ENCODE measurements at regions not wholly inside any gene's neighbourhood (a gene's known extent, or its start where the extent isn't known, plus 50 kb on each side); places are given as distances from the start of the nearest gene placed in this dataset.
"Not testable (repeated sequence)": the region's sequence is repeated elsewhere in the genome, so short reads cannot be mapped to it uniquely, and the experiment has no call there.

DNA sequence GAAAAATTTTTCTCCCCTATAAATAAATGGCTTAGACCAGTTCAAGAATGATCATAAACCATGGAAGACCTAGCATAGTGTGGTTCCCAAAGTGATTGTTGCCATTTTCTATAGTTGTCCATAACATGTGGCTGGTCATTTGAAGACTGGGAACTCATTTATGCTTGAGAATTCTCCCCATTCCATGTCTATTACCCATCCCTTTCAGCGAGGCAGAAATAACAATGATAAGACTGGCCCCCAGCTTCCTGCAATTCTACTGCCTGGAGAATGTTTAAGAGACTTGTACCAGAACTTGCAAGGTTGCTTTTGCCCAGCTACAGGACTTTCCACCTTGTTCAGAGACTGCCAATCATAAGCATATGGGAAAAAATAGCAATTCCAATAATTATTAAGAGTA is 146.5 kb upstream of the CDH11 start:
- intact Hi-C loops (cut with micrococcal nuclease): no loop called here

DNA sequence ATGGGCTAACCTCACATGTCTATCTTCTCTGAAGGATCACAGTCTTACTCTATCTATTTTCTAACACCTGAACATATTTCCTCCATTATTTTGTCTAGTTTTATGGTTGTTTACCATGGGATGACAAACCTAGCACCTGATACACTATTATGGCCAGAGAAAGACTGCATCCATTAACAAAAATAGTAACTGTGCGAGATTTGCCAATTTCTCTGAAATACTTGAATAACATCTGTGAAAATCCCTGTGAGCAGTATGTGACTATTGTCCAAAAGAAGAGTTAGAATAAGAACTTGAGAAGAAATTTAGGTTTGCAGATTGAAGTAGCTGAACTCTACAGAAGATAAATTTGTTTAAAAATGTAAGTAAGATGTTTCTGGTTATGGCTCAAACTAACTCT is 142.0 kb upstream of the CDH11 start:
- intact Hi-C loops (cut with micrococcal nuclease): no loop called here

DNA sequence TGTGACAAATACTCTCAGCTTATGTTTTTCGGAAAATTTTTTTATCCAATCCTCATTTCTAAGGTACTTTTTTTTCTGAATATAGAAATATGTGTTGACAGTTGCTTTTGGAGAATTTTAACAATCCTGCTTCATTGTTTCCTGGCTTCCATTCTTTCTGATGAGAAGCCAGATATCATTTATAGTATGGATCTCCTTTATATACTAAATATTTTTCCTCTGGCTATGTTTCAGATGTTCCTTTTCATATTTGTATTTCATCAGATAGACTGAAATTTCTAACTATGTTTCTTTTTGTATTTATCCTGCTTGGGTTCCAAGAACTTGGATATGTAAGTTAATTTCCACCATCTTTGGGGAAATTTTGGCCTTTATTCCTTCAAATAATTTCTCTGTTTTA is 138.9 kb upstream of the CDH11 start:
- intact Hi-C loops (cut with micrococcal nuclease): no loop called here

DNA sequence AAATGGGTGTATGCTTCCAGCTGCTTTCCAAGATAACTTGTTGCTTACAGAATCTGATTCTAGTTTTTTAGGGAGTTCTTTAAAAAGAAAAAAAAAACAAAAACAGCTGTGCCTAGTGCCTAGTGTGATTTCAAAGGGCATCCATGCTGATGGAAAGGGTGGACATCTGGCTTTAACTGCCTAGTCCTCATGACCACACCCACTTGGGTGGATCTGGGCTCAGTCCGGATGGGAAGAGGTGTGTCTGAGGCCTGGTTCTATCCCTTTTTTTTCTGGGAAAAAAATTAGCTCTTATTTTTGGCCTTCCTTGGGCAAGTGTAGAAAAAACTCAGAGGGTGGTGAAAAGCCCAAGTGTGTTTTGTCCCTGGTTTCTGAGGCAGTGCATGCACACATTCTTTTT is 132.3 kb upstream of the CDH11 start:
- intact Hi-C loops (cut with micrococcal nuclease): no loop called here

DNA sequence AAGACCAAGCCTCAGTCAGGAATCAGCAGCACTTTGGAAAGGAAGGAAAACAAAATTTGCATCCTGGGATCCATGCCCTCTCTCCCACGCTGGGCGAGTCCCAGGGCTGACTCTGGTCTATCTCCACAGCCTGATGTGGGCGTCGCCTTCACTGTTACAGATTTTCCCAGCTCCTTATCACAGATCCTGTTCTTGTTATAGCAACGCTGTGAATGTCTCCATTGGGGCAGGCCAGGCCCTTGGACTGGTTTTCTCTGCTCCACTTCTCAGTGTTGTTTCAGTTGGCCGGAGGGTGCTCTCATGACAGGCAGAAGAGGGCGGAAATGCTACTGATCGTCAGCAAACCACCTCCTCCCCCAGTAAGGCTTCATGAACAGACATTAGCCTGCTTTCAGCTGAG is 127.9 kb upstream of the CDH11 start:
- intact Hi-C loops (cut with micrococcal nuclease): no loop called here

DNA sequence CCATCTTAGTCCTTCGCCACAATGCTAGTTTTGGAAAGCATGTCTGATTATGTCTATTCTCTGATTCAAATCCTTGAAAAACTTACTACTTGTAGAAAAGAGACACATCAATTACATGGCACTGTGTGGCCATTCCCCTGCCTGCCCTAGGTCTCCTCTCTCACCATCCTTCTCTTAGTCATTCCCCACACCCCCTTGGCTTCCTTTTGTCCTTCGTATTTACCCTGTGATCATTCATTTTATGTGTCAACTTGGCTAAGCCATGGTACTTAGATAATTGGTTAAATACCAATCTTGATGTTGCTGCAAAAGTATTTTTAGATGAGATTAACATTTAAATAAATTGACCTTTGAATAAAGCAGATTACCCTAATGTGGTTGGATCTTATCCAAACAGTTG is 122.9 kb upstream of the CDH11 start:
- intact Hi-C loops (cut with micrococcal nuclease): no loop called here

DNA sequence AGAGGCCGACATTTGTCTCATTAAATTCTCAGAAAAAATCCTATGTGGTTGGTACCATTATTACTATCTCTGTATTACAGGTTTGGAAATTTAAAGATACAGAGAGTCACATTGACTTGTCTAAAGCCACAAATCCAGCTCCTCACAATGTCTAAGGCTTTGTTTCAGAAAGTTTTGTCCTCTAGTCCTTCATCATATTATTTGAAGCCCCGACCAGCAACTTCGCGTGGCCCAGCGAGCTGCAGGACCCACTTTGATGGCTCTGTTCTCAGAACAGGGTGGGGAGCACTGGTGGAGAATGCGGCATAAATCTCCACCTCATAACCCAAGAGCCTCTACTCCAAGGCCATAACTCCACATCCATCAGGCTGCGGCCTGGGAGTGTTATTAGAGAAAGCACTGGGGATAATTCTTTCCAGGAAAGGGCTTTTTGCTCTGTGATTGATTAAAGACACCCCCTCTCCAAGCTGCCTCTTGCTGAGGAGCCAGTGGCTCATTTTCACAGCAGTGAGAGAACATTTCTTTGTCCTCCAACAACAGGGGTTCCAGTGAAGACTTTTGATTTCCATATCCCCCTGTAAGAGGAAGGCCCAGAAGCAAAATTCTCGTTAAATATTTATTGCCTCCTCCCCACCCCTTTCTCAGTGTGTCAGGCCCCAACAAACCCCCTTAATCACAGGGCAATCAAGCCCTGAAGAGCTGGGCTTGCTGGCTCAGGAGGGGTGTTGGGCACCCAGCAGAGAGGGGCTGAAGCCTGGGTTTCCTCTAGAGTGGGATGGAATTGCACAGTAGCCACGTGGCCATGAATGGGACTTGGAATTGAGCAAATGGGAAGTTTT is 113.7 kb upstream of the CDH11 start:
- intact Hi-C loops (cut with micrococcal nuclease): no loop called here

DNA sequence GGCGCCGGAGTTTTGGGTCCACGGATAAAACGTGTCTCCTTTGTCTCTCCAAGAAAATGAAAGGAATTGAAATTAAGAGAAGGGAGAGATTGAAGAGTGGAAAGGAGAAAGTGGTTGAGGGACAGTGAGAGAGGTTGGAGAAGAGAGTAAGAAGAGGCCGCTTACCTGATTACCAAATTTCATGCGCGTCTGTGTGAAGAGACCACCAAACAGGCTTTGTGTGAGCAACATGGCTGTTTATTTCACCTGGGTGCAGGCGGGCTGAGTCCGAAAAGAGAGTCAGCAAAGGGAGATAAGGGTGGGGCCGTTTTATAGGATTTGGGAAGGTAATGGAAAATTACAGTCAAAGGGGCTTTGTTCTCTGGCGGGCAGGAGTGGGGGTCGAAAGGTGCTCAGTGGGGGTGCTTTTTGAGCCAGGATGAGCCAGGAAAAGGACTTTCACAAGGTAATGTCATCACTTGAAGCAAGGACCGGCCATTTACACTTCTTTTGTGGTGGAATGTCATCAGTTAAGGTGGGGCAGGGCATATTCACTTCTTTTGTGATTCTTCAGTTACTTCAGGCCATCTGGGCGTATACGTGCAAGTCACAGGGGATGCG is 113.0 kb upstream of the CDH11 start:
- intact Hi-C loops (cut with micrococcal nuclease): not testable (repeated sequence)

DNA sequence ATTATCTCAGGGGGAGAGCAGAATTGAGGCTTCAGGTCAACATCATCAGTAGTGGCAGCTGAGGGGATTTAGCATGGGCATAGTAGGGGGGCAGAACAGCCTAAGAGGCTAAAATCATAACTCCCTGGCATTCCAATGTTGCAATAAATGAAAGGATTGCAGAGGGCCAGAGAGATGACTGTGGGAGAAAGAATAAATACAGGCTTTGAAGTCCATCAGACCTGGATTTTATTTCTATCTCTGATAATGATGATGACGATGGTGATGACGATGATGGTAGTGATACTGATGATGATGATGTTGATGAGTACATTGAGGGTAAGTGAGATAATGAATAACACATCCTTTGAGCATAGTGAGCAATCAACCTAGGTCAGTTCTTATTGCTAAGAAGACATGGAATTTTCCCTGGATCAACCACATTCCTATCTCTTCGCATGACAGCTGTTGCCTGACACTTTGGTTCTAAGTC is 107.4 kb upstream of the CDH11 start:
- intact Hi-C loops (cut with micrococcal nuclease): no loop called here

DNA sequence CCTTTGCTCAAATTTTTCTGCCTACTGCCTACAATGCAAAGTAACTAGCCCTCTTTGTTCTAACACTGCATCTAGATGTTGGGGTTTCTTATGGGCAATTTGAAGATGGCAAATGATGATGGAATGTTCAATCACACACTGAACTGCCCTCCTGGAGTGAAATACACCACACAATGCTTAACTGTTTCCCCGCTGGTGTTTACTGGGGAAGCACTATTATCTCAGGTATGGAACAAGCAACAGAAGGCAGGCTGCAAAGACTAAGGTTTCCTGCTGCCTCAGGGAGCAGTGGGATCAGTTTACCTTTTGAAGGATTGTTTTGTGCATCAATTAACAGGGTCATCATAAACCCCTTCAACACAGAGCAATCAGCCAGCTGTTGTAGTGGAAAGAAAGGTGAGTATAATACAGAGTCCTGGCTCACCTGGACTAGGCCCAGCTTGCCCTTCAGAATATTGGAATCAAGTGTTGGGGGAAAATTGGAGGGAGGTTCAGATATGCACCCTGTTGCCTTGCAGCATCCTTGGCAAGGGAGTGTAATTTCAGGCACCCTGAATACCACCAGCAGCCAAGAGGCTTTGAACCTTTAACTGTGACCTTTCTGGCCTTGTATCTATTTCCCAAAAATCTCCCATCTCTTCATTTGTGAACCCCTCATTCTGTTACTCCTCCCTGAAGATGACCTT is 105.4 kb upstream of the CDH11 start:
- intact Hi-C loops (cut with micrococcal nuclease): no loop called here

DNA sequence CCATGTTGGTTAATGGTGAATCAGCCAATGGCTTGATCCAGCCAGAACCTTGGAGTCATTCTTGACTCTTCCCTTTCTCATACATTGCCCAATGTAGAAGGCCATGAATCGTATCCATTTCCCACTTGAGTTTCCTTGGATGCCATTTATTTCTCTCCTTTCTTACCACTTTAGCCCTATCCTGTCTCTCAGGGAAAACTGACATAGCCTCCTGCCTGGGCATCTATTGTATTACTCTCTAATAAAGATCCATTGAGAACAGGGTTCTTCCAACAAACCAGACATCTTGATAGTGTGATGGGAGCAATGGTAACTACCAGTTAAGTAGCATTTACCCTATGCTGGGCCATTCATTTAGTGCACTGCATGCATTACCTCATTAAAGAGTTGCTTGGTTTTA is 104.2 kb upstream of the CDH11 start:
- intact Hi-C loops (cut with micrococcal nuclease): no loop called here

DNA sequence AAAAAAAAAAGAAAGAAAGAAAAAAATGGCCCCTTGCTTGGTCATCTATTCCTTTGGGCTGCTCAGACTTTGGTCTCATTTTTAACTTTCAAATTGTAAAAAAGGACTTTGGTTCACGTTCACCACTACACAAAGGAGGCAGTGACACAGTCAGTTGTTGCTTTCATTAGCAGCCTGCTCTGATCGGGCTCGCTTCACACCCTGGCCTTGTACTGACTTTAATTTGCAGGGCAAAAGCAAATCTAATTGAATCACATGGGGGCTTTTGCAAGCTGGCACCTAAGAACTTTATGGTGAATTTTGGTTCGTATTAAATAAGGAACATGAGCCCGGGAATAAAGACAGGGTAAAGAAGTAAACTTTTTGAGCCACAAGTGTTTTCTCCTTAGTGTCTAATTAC is 103.6 kb upstream of the CDH11 start:
- intact Hi-C loops (cut with micrococcal nuclease): no loop called here

DNA sequence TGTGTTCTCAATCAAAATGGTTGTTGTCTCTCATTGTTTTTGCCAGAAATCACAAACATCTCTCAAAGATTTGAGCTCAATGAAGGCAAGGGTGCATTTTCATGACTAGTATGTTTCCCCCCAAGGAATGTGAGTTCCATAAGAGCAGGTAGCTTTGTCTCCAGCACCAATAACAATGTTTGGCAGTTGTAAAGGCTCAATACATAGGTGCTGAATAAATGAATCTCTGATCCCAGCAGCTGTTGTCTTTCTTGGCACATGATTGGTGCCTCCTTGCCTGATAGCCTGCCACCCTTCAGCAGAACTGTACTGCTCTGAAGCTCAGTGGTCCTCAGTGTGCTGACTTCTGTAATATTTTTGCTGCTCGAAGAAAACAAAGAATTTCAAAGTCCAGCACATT is 103.1 kb upstream of the CDH11 start:
- intact Hi-C loops (cut with micrococcal nuclease): no loop called here

DNA sequence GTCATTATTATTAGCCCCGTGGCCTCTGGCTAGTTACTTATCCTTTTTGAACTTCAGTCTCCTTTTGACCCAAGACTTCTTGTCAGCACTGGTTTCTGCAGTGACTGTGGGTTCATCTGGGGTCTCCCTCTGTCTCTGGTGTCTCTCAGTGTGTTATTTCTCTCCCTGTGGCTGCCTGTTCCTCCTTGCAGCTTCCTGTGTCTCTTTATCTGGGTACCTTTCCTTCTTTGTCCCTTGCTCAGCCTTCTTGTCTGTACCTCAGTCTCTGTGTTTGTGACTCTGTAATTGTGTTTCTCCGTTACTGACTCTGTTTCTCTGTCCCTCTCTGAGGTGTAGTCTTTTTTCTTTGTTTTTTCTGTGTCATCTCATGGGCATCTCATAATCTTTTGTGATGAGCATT is 102.6 kb upstream of the CDH11 start:
- intact Hi-C loops (cut with micrococcal nuclease): no loop called here

DNA sequence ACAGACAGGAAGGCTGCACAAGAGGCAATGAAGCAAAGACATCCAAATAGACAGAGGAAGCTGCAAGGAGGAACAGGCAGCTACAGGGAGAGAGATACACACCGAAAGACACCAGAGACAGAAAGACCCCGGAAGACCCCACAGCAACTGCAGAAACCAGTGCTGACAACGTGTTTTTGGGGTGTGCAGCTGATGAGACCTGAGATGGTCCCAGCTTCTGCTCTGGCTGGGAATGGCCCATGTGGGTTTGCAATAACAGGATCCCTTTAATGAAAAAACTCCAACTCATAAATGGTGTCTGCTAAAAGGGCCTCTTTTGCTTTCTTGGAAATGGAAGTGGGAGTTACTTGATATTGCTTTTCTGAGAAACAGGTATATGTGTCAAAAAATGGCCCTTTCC is 101.5 kb upstream of the CDH11 start:
- intact Hi-C loops (cut with micrococcal nuclease): no loop called here

DNA sequence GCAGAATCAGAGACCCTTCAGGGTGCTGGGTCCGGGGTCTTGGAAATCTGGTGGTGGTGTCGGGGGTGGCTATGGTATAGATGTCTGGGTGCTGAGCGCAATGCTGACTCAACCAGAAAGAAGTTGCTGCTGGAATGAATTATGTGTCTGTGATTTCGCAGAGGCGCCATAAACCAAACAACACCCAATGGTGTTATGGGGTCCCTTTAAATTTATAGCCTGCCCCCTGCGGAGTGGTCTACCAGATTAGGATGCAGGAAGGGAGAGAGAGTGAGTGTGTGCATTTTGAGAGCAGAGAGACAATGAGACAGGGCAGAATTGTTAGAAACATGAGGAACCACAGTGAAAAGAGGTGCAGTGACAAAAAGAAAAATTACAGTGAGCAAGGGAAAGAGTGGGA is 100.7 kb upstream of the CDH11 start:
- intact Hi-C loops (cut with micrococcal nuclease): no loop called here

DNA sequence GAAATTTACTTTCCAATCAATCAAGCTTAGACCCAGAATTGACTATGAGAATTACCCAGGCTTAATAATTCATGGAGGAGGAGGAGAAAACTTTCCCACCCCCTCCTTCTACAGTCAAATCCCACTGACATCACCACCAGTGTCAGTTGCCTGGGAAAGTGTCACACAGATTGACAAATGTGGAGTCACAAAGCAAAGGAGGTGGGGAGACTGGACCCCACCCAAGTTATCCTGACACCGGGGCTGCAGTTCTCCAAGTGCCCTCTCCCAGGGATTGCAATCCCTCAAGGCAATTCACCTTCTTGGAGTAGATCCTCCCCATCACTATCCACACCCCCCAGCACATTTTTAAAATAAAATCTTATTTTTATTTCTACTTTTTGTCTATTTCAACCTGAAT is 100.2 kb upstream of the CDH11 start:
- intact Hi-C loops (cut with micrococcal nuclease): no loop called here

DNA sequence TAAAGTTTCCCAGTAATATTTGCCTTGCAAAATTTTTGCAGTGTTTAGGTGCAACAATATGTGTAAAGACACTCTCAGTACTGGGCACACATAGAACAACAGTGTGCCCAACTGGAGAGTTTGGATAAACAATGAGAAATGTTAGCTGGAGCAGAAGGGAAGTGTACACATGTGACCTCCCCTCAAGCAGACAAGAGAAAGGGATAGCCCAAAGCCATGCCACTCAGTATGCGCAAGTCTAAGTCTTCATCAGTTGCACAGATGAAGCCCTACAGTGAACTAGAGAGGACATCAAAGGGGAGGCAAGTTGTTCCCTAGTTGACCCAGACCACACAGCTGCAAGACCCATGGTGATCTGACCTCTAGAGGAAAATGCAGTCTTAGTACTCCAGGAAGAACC is 97.9 kb upstream of the CDH11 start:
- intact Hi-C loops (cut with micrococcal nuclease): no loop called here

DNA sequence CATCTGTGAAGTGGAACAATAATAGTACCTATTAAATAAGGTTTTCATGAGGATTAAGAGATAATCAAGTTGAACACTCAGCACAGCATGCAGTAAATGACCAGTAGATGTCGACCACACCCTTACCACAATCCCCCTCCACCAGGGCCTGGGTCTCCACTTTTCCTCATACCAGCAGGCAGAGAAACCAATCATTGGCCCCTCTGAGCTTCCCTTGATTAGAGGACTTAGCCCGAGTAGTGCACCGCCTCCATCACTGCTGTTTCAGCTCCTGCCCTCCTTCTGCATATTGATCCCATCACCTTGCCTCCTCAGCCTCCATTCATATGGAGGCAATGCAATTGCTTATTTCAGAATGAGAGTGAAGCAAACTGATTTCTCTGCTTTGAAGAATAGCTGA is 96.5 kb upstream of the CDH11 start:
- intact Hi-C loops (cut with micrococcal nuclease): no loop called here

DNA sequence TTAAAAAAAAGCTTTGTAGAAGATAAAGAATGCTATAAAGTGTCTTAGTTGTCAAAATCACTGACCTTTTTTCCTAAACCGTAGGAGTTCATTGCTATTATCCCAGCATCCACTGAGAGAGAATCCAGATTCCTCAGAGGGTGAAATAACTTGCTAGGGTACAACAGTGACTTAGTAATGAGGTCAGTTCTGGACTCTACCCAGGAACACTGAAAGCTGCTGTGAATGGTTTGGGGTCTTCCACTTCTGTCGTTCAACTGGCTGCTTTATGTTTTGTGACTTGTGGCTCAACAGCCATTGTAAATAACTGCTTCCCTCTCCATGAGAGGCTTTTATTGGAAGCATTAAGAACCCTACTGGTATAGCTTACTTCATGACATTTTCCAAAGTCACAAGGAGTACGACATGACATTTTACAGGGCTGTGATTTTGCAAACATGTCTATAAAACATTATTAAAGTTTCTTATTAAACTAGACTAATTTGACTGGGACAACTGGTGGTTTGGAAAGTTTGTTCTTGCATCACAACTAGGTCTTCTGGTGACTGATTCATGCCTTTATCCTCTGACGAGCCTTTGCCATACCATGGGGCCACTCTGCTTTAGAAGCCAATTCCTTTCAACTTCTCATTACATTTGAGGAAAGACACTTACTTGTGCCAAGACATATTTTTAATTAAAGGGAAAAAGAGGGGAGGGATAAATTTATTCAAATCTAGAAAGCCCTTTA is 92.2 kb upstream of the CDH11 start:
- intact Hi-C loops (cut with micrococcal nuclease): no loop called here

DNA sequence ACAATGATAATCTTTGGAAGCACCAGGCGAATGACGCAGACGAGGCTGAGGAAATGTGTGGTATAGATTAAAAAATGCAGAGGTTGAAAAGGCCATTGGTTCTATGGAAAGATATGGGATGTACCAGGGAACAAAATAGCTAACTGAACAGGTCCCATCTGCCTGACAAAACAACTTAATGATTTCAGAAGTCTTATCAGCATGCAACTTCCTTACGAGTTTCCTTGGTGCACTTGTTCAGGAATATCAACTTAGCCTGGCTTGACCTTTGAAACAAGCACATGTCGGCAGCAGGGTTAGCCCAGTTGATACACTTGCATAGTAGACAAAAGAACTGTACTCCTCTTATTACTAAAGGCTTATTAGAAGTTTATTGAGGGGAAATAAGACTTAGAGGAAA is 90.9 kb upstream of the CDH11 start:
- intact Hi-C loops (cut with micrococcal nuclease): no loop called here

DNA sequence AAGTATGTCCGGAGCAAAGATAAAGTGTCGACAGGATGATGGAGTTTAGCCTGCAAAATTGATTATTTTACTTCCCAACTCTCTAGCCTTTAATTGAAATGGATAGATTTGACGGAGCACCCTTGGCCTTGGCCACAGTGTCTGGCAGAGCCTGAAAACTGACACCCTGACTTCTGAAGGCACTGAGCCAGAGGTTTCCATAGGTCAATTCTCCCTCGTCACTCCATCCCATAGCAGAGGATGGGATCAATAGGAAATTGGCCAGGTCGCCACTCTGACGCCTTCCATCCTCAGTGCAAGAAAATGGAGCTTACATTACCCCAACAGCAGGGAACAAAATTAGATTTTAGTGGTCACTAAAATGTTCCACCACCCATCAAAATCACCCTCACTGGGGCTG is 90.4 kb upstream of the CDH11 start:
- intact Hi-C loops (cut with micrococcal nuclease): no loop called here
